ENCODE measurements at regions not wholly inside any gene's neighbourhood (a gene's known extent, or its start where the extent isn't known, plus 50 kb on each side); places are given as distances from the start of the nearest gene placed in this dataset.

GRCh38 chr15:25234831-25235230, 204.0 kb downstream of the UBE3A start:
- DNase-seq (ENCODE audit: low read depth), result no peak
- Histone ChIP-seq H3K4me3 (ENCODE audit: low read depth, low read length) (no peak overlapping the region), H3K36me3 (ENCODE audit: control insufficient read depth, insufficient read depth, low read length) (no peaks in the 10 kb centered on the region), H3K27me3 (ENCODE audit: control insufficient read depth, insufficient read depth, low read length) (no peaks in the 10 kb centered on the region)
- TF ChIP-seq CTCF (IDR thresholded peaks at IDR 0.05; ENCODE audit: insufficient read depth, low read length, poor library complexity, severe bottlenecking), result no peak

GRCh38 chr15:25235391-25235790, 203.4 kb downstream of the UBE3A start:
- Histone ChIP-seq H3K36me3 (ENCODE audit: control insufficient read depth, insufficient read depth, low read length) (no peaks in the 10 kb centered on the region), H3K4me3 (ENCODE audit: low read depth, low read length) (no peak overlapping the region), H3K27me3 (ENCODE audit: control insufficient read depth, insufficient read depth, low read length) (no peaks in the 10 kb centered on the region)
- no peak for TF ChIP-seq CTCF (IDR thresholded peaks at IDR 0.05; ENCODE audit: insufficient read depth, low read length, poor library complexity, severe bottlenecking)
- no peak for DNase-seq (ENCODE audit: low read depth)

- H3K4me3 ChIP-seq (ENCODE audit: low read depth, low read length), result no peak overlapping the region
- no peak for TF ChIP-seq CTCF (IDR thresholded peaks at IDR 0.05; ENCODE audit: insufficient read depth, low read length, poor library complexity, severe bottlenecking)
- DNase-seq (ENCODE audit: low read depth), result no peak
- no peaks in the 10 kb centered on the region for H3K36me3 ChIP-seq (ENCODE audit: control insufficient read depth, insufficient read depth, low read length)
- no peaks in the 10 kb centered on the region for H3K27me3 ChIP-seq (ENCODE audit: control insufficient read depth, insufficient read depth, low read length)
Observed at GRCh38 chr15:25236143-25236860, 202.5 kb downstream of the UBE3A start.

GRCh38 chr15:25236861-25237155, 202.0 kb downstream of the UBE3A start:
- no peak for TF ChIP-seq CTCF (IDR thresholded peaks at IDR 0.05; ENCODE audit: insufficient read depth, low read length, poor library complexity, severe bottlenecking)
- DNase-seq (ENCODE audit: low read depth), result no peak
- H3K36me3 ChIP-seq (ENCODE audit: control insufficient read depth, insufficient read depth, low read length), result no peaks in the 10 kb centered on the region

GRCh38 chr15:25237291-25237978, 201.4 kb downstream of the UBE3A start:
- Histone ChIP-seq H3K36me3 (ENCODE audit: control insufficient read depth, insufficient read depth, low read length) (no peaks in the 10 kb centered on the region), H3K27me3 (ENCODE audit: control insufficient read depth, insufficient read depth, low read length) (no peaks in the 10 kb centered on the region), H3K4me3 (ENCODE audit: low read depth, low read length) (no peak overlapping the region)
- no peak for TF ChIP-seq CTCF (IDR thresholded peaks at IDR 0.05; ENCODE audit: insufficient read depth, low read length, poor library complexity, severe bottlenecking)
- DNase-seq (ENCODE audit: low read depth), result no peak

More at GRCh38 chr15:25236861-25237155, 202.0 kb downstream of the UBE3A start:
- Histone ChIP-seq H3K4me3 (ENCODE audit: low read depth, low read length) (no peak overlapping the region), H3K27me3 (ENCODE audit: control insufficient read depth, insufficient read depth, low read length) (no peaks in the 10 kb centered on the region)

- TF ChIP-seq CTCF (IDR thresholded peaks at IDR 0.05; ENCODE audit: insufficient read depth, low read length, poor library complexity, severe bottlenecking), result no peak
- Histone ChIP-seq H3K27me3 (ENCODE audit: control insufficient read depth, insufficient read depth, low read length) (no peaks in the 10 kb centered on the region), H3K36me3 (ENCODE audit: control insufficient read depth, insufficient read depth, low read length) (no peaks in the 10 kb centered on the region), H3K4me3 (ENCODE audit: low read depth, low read length) (no peak overlapping the region)
- no peak for DNase-seq (ENCODE audit: low read depth)
Observed at GRCh38 chr15:25238126-25238525, 200.7 kb downstream of the UBE3A start.

Data from kidney epithelial cell (primary cell).